Mammary epithelial cell (primary cell): ENCODE measurements at regions not wholly inside any gene's neighbourhood (a gene's known extent, or its start where the extent isn't known, plus 50 kb on each side); places are given as distances from the start of the nearest gene placed in this dataset.

Experiments
- CTCF ChIP-seq, 2 donors: IDR thresholded peaks in 1 of 2; conservative IDR thresholded peaks in 1 of 2; 2 replicates each; pipeline ENCODE4 v1.5.1; 2011 to 2012; ENCODE audit warnings: inconsistent platforms in 2 of 2, low read length in 2 of 2, mild to moderate bottlenecking in 2 of 2, control low read depth in 1 of 2, low read depth in 1 of 2; ENCODE audit not compliant: insufficient read depth in 1 of 2; ENCODE audit errors: extremely low read depth in 1 of 2
- EZH2 ChIP-seq: IDR thresholded peaks from 2 replicates; pipeline ENCODE4 v1.6.1; 2012; ENCODE audit warnings: low read length, inconsistent platforms, borderline replicate concordance

- TF ChIP-seq EZH2 = no peak
- TF ChIP-seq CTCF (conservative IDR thresholded peaks at IDR 0.05 in 1 of 2, IDR thresholded peaks at IDR 0.05 in 1 of 2; ENCODE audit: extremely low read depth in 1 of 2, insufficient read depth in 1 of 2, low read depth in 1 of 2, low read length in 2 of 2) = no peak
Measured at GRCh38 chr4:72911316-72911715, 158.2 kb downstream of the COX18 start.
